Sigmoid colon (tissue), 6 donors: ENCODE measurements at regions not wholly inside any gene's neighbourhood (a gene's known extent, or its start where the extent isn't known, plus 50 kb on each side); places are given as distances from the start of the nearest gene placed in this dataset.

Experiments
- DNase-seq: peaks from one replicate; pipeline ENCODE4 v3.0.0-alpha.2; 2019
- H3K27ac ChIP-seq, 4 donors: fragments of 200-600 bp; sonication (generic); one replicate each; pipeline ENCODE4 v1.5.1; 2016 to 2019; ENCODE audit warnings: mild to moderate bottlenecking in 1 of 4
- H3K27me3 ChIP-seq, 3 donors: fragments of 200-600 bp; sonication (generic); one replicate each; pipeline ENCODE4 v1.5.1; 2019; ENCODE audit warnings: mild to moderate bottlenecking in 1 of 3
- H3K36me3 ChIP-seq, 4 donors: fragments of 200-600 bp; sonication (generic); one replicate each; pipeline ENCODE4 v1.5.1; 2016 to 2019
- H3K4me1 ChIP-seq, 4 donors: fragments of 200-600 bp; sonication (generic); one replicate each; pipeline ENCODE4 v1.5.1; 2017 to 2019
- H3K4me3 ChIP-seq, 4 donors: fragments of 200-600 bp; sonication (generic); one replicate each; pipeline ENCODE4 v1.5.1; 2017 to 2019; ENCODE audit warnings: mild to moderate bottlenecking in 2 of 4, moderate library complexity in 1 of 4
- H3K9me3 ChIP-seq, 4 donors: fragments of 200-600 bp in 3 of 4; sonication (generic) in 3 of 4; one replicate each; pipeline versions ENCODE4 v1.5.1 to v1.6.1; 2013 to 2019
- CTCF ChIP-seq, 4 experiments: fragments of 450-650 bp in 3 of 4; fragments of 200-600 bp in 1 of 4; IDR thresholded peaks; one replicate each; pipeline ENCODE4 v1.5.1; 2016 to 2019; ENCODE audit warnings: antibody characterized with exemption in 4 of 4, mild to moderate bottlenecking in 3 of 4, moderate library complexity in 2 of 4
- EP300 ChIP-seq, 4 donors: sonication (generic); formaldehyde crosslinking; IDR thresholded peaks; one replicate each; pipeline ENCODE4 v1.6.1; 2017; ENCODE audit warnings: antibody characterized with exemption in 4 of 4
- POLR2A ChIP-seq, 2 donors: fragments of 450-650 bp; IDR thresholded peaks; one replicate each; pipeline ENCODE4 v1.6.1; 2016; ENCODE audit warnings: antibody characterized with exemption in 2 of 2, mild to moderate bottlenecking in 2 of 2, moderate library complexity in 2 of 2
- POLR2AphosphoS5 ChIP-seq, 4 donors: sonication (generic); formaldehyde crosslinking; IDR thresholded peaks; one replicate each; pipeline ENCODE4 v1.6.1; 2017; ENCODE audit warnings: antibody characterized with exemption in 4 of 4
- WGBS, 2 donors: extraction: QIAGEN DNeasy Blood & Tissue Kit; methylation state at CpG; one replicate each; pipeline ENCODE4 v1.1.7; 2013; 5-methylcytosine and 5-hydroxymethylcytosine counted together
- intact Hi-C: fragments of 100-400 bp; cut with DNase I; formaldehyde crosslinking; loops from one replicate; pipeline ENCODE4 v1.15.1; 2023
- donor health status: healthy with polysubstance abuse.
- donor health status: healthy.

GRCh38 chr13:99687723-99688397, 186.6 kb downstream of the TM9SF2 start:
- Histone ChIP-seq H3K9me3 (no peaks in the 10 kb centered on the region), H3K27ac (no peak overlapping the region), H3K27me3 (no peaks in the 10 kb centered on the region), H3K4me3 (no peak overlapping the region), H3K36me3 (no peaks in the 10 kb centered on the region), H3K4me1 (peaks cover 0 to 9% (median 0%) of the 10 kb centered on the region in 4 donors)
- TF ChIP-seq EP300 (IDR thresholded peaks at IDR 0.05) (no peak), CTCF (IDR thresholded peaks at IDR 0.05) (no peak), POLR2A (IDR thresholded peaks at IDR 0.05) (no peak), POLR2AphosphoS5 (IDR thresholded peaks at IDR 0.05) (no peak)
- 88 to 92% methylated on average over 5 of the region's 5 CpGs for WGBS, 2 donors
- intact Hi-C loops: no loop called here
- DNase-seq: no peak

DNA sequence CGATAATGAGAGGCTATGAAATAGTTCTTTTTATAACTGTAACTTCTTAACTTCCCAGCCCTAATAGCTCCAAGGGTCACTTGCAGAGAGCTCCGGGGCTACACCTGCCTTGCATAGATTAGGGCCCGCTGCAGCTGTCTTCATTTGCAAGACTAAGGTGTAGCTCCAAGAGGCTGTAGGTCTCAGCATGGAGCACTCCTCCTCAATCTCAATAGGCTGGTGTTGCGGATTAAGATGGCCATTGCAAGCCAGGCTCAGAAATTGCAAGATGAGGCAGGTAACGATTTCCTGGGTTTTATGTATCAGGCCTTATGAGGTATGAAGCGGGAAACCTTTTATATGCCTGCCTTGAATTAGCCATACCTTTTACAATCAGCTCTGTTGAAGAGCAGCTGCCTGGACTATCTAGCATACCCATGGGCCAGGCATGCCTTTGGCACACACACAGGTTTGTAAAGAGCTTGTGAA, 185.7 kb downstream of the TM9SF2 start:
- intact Hi-C loops: no loop called here
- no peak overlapping the region for H3K27ac ChIP-seq
- no peak for DNase-seq
- H3K4me3 ChIP-seq: no peak overlapping the region
- peaks cover 0 to 9% (median 0%) of the 10 kb centered on the region in 4 donors for H3K4me1 ChIP-seq
- WGBS, 2 donors: 15 to 63% methylated on average over 6 of the region's 6 CpGs
- no peaks in the 10 kb centered on the region for H3K27me3 ChIP-seq
- H3K36me3 ChIP-seq: no peaks in the 10 kb centered on the region
- no peaks in the 10 kb centered on the region for H3K9me3 ChIP-seq
- no peak for TF ChIP-seq POLR2AphosphoS5 (IDR thresholded peaks at IDR 0.05)
- TF ChIP-seq EP300 (IDR thresholded peaks at IDR 0.05): no peak
- TF ChIP-seq POLR2A (IDR thresholded peaks at IDR 0.05): no peak
- TF ChIP-seq CTCF (IDR thresholded peaks at IDR 0.05): no peak

DNA sequence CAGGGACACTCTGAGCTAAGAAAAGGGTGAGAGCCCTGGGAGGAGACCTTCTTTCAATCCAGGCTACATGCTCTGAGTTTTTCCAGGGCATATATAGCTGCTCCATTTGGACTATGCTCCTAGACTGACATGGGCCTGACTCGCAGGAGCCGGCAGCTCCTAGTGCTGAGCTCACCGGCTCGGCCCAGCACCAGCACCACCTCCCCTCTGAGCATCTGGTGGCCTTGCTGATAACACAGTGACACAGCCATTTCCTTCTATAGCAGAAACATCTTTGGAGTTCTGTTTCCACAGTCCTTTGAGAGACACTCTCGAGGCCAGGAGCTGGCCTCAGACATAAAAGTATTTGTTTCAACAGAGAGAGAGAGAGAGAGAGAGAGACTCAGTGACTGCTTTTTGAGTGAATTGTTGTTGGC, 184.9 kb downstream of the TM9SF2 start:
- Histone ChIP-seq H3K9me3 (no peaks in the 10 kb centered on the region), H3K4me3 (no peak overlapping the region), H3K27me3 (no peaks in the 10 kb centered on the region), H3K36me3 (no peaks in the 10 kb centered on the region), H3K4me1 (peaks cover 0 to 9% (median 0%) of the 10 kb centered on the region in 4 donors), H3K27ac (no peak overlapping the region)
- no peak for DNase-seq
- TF ChIP-seq CTCF (IDR thresholded peaks at IDR 0.05) (no peak), EP300 (IDR thresholded peaks at IDR 0.05) (no peak), POLR2AphosphoS5 (IDR thresholded peaks at IDR 0.05) (no peak), POLR2A (IDR thresholded peaks at IDR 0.05) (no peak)
- intact Hi-C loops: no loop called here
- WGBS, 2 donors: 14 to 59% methylated on average over 5 of the region's 5 CpGs

GRCh38 chr13:99681695-99682094, 180.4 kb downstream of the TM9SF2 start:
- intact Hi-C loops: no loop called here
- no peak for DNase-seq

More at GRCh38 chr13:99681695-99682094, 180.4 kb downstream of the TM9SF2 start:
- H3K27ac ChIP-seq: no peak overlapping the region
- H3K9me3 ChIP-seq: no peaks in the 10 kb centered on the region
- H3K27me3 ChIP-seq: no peaks in the 10 kb centered on the region
- no peaks in the 10 kb centered on the region for H3K36me3 ChIP-seq
- H3K4me1 ChIP-seq: peaks cover 0 to 10% (median 4%) of the 10 kb centered on the region in 4 donors
- 94 to 95% methylated on average over 7 of the region's 7 CpGs for WGBS, 2 donors
- TF ChIP-seq POLR2A (IDR thresholded peaks at IDR 0.05) (no peak), CTCF (IDR thresholded peaks at IDR 0.05) (no peak), EP300 (IDR thresholded peaks at IDR 0.05) (no peak)
- H3K4me3 ChIP-seq: no peak overlapping the region
